ENCODE measurements at regions not wholly inside any gene's neighbourhood (a gene's known extent, or its start where the extent isn't known, plus 50 kb on each side); places are given as distances from the start of the nearest gene placed in this dataset.

DNA sequence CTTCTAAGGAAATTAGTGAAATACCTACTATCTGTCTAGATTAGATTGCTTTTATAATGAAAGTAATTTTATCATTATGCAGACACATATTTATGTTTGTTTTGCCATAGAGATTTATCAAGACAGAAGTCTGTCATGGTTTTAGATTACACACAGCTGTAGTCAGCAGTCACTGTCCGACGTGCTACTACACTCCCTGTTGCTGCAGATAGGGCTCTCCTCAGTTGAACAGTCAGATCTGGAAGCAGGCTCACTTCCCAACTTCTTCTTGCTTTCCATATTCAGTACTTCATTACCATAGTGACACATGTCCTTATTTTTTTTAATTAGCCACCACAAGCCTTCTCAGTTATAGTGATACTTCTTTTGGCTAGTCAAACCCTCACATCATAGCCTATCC is 329.9 kb upstream of the ITGA1 start:
- Mint-ChIP-seq H3K9me3 (ENCODE audit: unreplicated experiment) (no peaks in the 10 kb centered on the region), H3K4me1 (ENCODE audit: low read depth, unreplicated experiment) (peaks cover 6% of the 10 kb centered on the region), H3K4me3 (ENCODE audit: unreplicated experiment) (no peak overlapping the region), H3K27ac (ENCODE audit: unreplicated experiment) (no peak overlapping the region), H3K27me3 (ENCODE audit: unreplicated experiment) (no peaks in the 10 kb centered on the region), H3K36me3 (ENCODE audit: unreplicated experiment) (no peaks in the 10 kb centered on the region)
- no peak for TF ChIP-seq CTCF (IDR thresholded peaks at IDR 0.05; ENCODE audit: partially characterized antibody, unreplicated experiment)
- no peak for DNase-seq

GRCh38 chr5:52466113-52466512 is 321.6 kb upstream of the ITGA1 start:
- no peak overlapping the region for H3K4me3 Mint-ChIP-seq (ENCODE audit: unreplicated experiment)
- H3K27me3 Mint-ChIP-seq (ENCODE audit: unreplicated experiment), result no peaks in the 10 kb centered on the region
- no peaks in the 10 kb centered on the region for H3K36me3 Mint-ChIP-seq (ENCODE audit: unreplicated experiment)
- H3K9me3 Mint-ChIP-seq (ENCODE audit: unreplicated experiment), result no peaks in the 10 kb centered on the region
- no peak overlapping the region for H3K27ac Mint-ChIP-seq (ENCODE audit: unreplicated experiment)
- H3K4me1 Mint-ChIP-seq (ENCODE audit: low read depth, unreplicated experiment), result no peaks in the 10 kb centered on the region
- DNase-seq, result no peak
- no peak for TF ChIP-seq CTCF (IDR thresholded peaks at IDR 0.05; ENCODE audit: partially characterized antibody, unreplicated experiment)

DNA sequence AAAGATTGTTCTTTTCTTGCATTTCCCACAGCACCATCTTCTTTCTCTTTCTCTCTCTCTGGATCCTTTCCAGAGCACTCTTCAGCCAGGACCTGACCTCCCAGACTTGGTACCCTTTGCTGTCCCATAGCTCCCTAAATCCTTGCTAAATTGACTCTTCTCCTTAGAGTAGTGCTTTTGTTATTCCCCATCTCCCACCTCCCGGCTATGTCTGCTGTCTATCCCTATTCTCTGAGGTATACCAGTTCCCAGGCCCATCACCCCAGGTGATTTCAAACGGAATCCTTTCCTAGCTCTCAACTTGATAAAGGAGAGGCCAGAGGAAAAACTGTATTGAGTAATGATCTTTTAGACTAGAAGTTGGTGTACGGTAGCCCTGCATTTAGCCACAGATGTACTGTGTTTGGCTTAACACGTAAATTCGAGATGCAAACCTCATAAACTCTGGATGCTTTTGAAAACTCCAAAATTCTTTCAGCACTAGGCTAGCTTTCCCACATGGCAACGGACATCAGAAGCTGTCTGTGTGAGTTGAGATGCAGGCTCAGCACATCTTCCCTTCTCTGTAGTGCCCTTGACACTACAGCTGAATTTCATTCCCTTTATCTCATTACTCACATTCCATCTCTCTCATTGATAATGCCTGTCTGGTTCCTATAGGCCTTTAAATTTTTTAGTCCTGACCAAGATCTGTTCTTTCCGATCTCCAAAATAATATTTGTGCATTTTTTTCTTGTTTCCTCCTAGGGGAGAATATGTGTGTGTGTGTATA is 320.8 kb upstream of the ITGA1 start:
- TF ChIP-seq CTCF (IDR thresholded peaks at IDR 0.05; ENCODE audit: partially characterized antibody, unreplicated experiment), result no peak
- Mint-ChIP-seq H3K36me3 (ENCODE audit: unreplicated experiment) (no peaks in the 10 kb centered on the region), H3K4me1 (ENCODE audit: low read depth, unreplicated experiment) (no peaks in the 10 kb centered on the region), H3K4me3 (ENCODE audit: unreplicated experiment) (no peak overlapping the region), H3K9me3 (ENCODE audit: unreplicated experiment) (no peaks in the 10 kb centered on the region), H3K27ac (ENCODE audit: unreplicated experiment) (no peak overlapping the region), H3K27me3 (ENCODE audit: unreplicated experiment) (no peaks in the 10 kb centered on the region)
- no peak for DNase-seq

DNA sequence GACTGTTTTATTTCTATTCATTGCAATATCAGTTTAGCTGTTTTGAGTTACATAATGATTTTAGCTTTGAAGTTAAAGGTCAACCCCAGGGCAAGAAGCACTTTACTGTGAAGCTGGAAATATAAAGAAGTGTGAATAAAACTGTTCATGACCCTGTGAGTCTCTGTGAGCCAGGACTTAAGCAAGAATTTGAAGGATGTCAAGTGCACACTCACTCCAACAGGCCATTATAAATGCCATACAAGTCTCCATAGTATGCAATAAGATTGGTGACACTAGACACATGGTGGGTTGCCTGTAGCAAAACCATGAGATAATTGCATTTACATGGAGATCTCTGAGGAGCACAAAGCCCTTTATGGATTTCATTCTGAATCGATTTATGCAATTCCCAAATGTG is 318.7 kb upstream of the ITGA1 start:
- no peaks in the 10 kb centered on the region for H3K9me3 Mint-ChIP-seq (ENCODE audit: unreplicated experiment)
- H3K36me3 Mint-ChIP-seq (ENCODE audit: unreplicated experiment), result no peaks in the 10 kb centered on the region
- no peaks in the 10 kb centered on the region for H3K27me3 Mint-ChIP-seq (ENCODE audit: unreplicated experiment)
- no peak for DNase-seq
- H3K4me1 Mint-ChIP-seq (ENCODE audit: low read depth, unreplicated experiment), result no peaks in the 10 kb centered on the region
- no peak overlapping the region for H3K4me3 Mint-ChIP-seq (ENCODE audit: unreplicated experiment)
- no peak for TF ChIP-seq CTCF (IDR thresholded peaks at IDR 0.05; ENCODE audit: partially characterized antibody, unreplicated experiment)
- no peak overlapping the region for H3K27ac Mint-ChIP-seq (ENCODE audit: unreplicated experiment)

GRCh38 chr5:52469420-52469819 is 318.3 kb upstream of the ITGA1 start:
- H3K4me1 Mint-ChIP-seq (ENCODE audit: low read depth, unreplicated experiment), result no peaks in the 10 kb centered on the region
- H3K9me3 Mint-ChIP-seq (ENCODE audit: unreplicated experiment), result no peaks in the 10 kb centered on the region
- no peak overlapping the region for H3K27ac Mint-ChIP-seq (ENCODE audit: unreplicated experiment)
- no peak for TF ChIP-seq CTCF (IDR thresholded peaks at IDR 0.05; ENCODE audit: partially characterized antibody, unreplicated experiment)
- H3K27me3 Mint-ChIP-seq (ENCODE audit: unreplicated experiment), result no peaks in the 10 kb centered on the region
- DNase-seq, result no peak
- no peaks in the 10 kb centered on the region for H3K36me3 Mint-ChIP-seq (ENCODE audit: unreplicated experiment)
- H3K4me3 Mint-ChIP-seq (ENCODE audit: unreplicated experiment), result no peak overlapping the region
